DND-41 (cell line): ENCODE measurements at regions not wholly inside any gene's neighbourhood (a gene's known extent, or its start where the extent isn't known, plus 50 kb on each side); places are given as distances from the start of the nearest gene placed in this dataset.

Experiments used
- ATAC-seq: fragments of 200-7000 bp; cut with Tn5 transposase; 3 replicates; pipeline ENCODE4 v1.9.1; 2021; ENCODE audit warnings: low read depth; ENCODE audit not compliant: insufficient read depth
- DNase-seq: peaks from one replicate; pipeline ENCODE4 v3.0.0-alpha.2; 2020
- H2AFZ ChIP-seq: 2 replicates; pipeline ENCODE4 v1.6.0; 2012; ENCODE audit warnings: low read depth, low read length
- H3K27ac ChIP-seq: 2 replicates; pipeline ENCODE4 v1.5.1; 2012; ENCODE audit warnings: low read length, inconsistent platforms
- H3K27me3 ChIP-seq: fragments of 200-600 bp; sonication (generic); 2 replicates; pipeline ENCODE4 v1.6.0; 2012; ENCODE audit warnings: low read length, mild to moderate bottlenecking, inconsistent platforms; ENCODE audit not compliant: insufficient read depth, poor library complexity
- H3K36me3 ChIP-seq: 2 replicates; pipeline ENCODE4 v1.5.1; 2012; ENCODE audit warnings: low read length, inconsistent platforms; ENCODE audit not compliant: insufficient read depth
- H3K4me1 ChIP-seq: 2 replicates; pipeline ENCODE4 v1.5.1; 2012; ENCODE audit warnings: mild to moderate bottlenecking, low read length; ENCODE audit not compliant: insufficient read depth
- H3K4me2 ChIP-seq: 2 replicates; pipeline ENCODE4 v1.6.0; 2012; ENCODE audit warnings: mild to moderate bottlenecking, moderate library complexity, low read length, inconsistent platforms; ENCODE audit not compliant: insufficient read depth
- H3K4me3 ChIP-seq, 2 experiments: fragments of 200-600 bp in 1 of 2; shearing (Covaris generic) in 1 of 2; 2 replicates each; pipeline ENCODE4 v1.5.1; 2012 to 2016; ENCODE audit warnings: inconsistent platforms in 2 of 2, low read length in 2 of 2, mild to moderate bottlenecking in 2 of 2, low read depth in 1 of 2, moderate library complexity in 1 of 2
- H3K79me2 ChIP-seq: 2 replicates; pipeline ENCODE4 v1.6.0; 2012; ENCODE audit warnings: low read length, inconsistent platforms; ENCODE audit not compliant: insufficient read depth
- H3K9ac ChIP-seq: 2 replicates; pipeline ENCODE4 v1.6.0; 2012; ENCODE audit warnings: low read depth, mild to moderate bottlenecking, inconsistent platforms, low read length, moderate library complexity
- H3K9me3 ChIP-seq: 2 replicates; pipeline ENCODE4 v1.5.1; 2012; ENCODE audit warnings: low read length, moderate library complexity, mild to moderate bottlenecking, inconsistent platforms; ENCODE audit not compliant: insufficient read depth, severe bottlenecking
- H4K20me1 ChIP-seq: 2 replicates; pipeline ENCODE4 v1.6.0; 2012; ENCODE audit warnings: low read length; ENCODE audit not compliant: insufficient read depth
- CTCF ChIP-seq: IDR thresholded peaks from 2 replicates; pipeline ENCODE4 v1.5.1; 2012; ENCODE audit warnings: borderline replicate concordance, low read length, moderate library complexity, mild to moderate bottlenecking; ENCODE audit not compliant: poor library complexity, severe bottlenecking; ENCODE audit errors: extremely low read depth
- EZH2 ChIP-seq: IDR thresholded peaks from 3 replicates; pipeline ENCODE4 v1.6.1; 2012; ENCODE audit warnings: borderline replicate concordance, low read depth, mild to moderate bottlenecking, moderate library complexity, low read length, inconsistent platforms; ENCODE audit not compliant: severe bottlenecking

DNA sequence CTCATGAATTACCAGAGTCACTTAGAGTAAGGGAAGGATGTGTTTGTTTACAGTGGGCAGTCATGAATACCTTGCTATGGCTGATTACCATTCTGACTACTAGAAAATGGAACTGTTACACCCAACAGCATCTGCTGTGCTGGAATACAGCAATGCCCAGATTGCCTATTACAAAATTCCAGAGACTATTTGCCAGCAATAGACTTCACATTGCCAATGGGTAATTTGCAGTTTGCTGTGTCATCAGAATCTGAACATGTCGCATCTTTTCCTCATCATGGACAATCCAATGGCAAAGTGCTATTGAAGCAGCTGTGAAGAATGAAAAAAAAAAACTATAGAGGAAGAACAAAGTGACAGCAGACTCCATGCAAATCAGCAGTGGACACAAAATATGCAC lies 356.6 kb downstream of the CXXC4 start:
- Histone ChIP-seq H3K27ac (no peak overlapping the region), H3K9ac (no peak overlapping the region), H2AFZ (no peak overlapping the region), H3K27me3 (no peaks in the 10 kb centered on the region), H3K36me3 (no peaks in the 10 kb centered on the region), H4K20me1 (no peaks in the 10 kb centered on the region), H3K4me3 (no peak overlapping the region), H3K4me1 (no peaks in the 10 kb centered on the region), H3K4me2 (no peak overlapping the region), H3K9me3 (no peaks in the 10 kb centered on the region), H3K79me2 (no peaks in the 10 kb centered on the region)
- ATAC-seq (no peak), DNase-seq (no peak)
- no peak for TF ChIP-seq EZH2
- TF ChIP-seq CTCF, result no peak

DNA sequence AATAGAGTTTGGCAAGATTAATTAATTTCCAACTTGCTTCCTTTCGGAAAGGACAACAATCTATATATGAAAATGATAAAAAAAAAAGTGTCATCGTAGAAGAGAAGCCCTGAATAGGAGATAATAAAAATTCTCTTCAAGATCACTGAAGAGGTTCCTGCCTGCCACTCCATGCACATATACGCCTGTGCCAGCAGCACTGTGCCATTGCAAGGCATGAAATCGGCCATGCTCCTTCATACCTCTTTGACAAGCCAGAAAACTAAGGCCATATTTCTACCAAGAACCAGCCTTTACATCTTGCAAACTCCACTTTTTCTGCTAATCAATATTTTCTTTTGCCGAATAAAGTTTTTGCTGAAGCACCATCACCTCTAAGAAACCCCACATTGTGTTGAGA lies 365.5 kb downstream of the CXXC4 start:
- H3K36me3 ChIP-seq, result no peaks in the 10 kb centered on the region
- H4K20me1 ChIP-seq, result no peaks in the 10 kb centered on the region
- H3K27me3 ChIP-seq, result no peaks in the 10 kb centered on the region
- H3K4me1 ChIP-seq, result no peaks in the 10 kb centered on the region
- no peak overlapping the region for H3K27ac ChIP-seq
- no peak overlapping the region for H3K9ac ChIP-seq
- no peaks in the 10 kb centered on the region for H3K79me2 ChIP-seq
- no peak for TF ChIP-seq EZH2
- TF ChIP-seq CTCF, result no peak
- no peak overlapping the region for H2AFZ ChIP-seq
- DNase-seq (no peak), ATAC-seq (no peak)
- H3K4me3 ChIP-seq, result no peak overlapping the region
- H3K4me2 ChIP-seq, result no peak overlapping the region
- H3K9me3 ChIP-seq, result no peaks in the 10 kb centered on the region

DNA sequence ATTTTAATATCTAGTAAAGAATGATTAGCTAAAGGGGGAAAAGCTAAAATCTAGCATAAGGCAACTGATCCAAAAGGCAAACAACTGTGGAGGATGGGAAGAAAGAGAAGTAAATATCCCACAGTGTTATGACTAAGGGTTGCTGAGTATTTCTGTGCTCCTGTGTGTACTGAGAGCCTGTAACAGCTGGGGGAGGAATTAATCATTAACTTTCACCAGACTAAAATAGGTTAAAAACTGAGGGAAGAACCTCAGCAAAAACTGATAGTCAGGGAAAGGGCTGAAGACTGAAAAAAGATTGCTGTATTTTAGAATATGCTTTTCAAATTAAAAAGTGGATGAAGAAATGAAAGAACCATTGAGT lies 365.9 kb downstream of the CXXC4 start:
- TF ChIP-seq CTCF (no peak), EZH2 (no peak)
- H3K4me3 ChIP-seq, result no peak overlapping the region
- H3K27ac ChIP-seq, result no peak overlapping the region
- ATAC-seq (no peak), DNase-seq (no peak)
- H3K36me3 ChIP-seq, result no peaks in the 10 kb centered on the region
- H2AFZ ChIP-seq, result no peak overlapping the region
- H3K9ac ChIP-seq, result no peak overlapping the region
- no peak overlapping the region for H3K4me2 ChIP-seq
- H3K27me3 ChIP-seq, result no peaks in the 10 kb centered on the region
- no peaks in the 10 kb centered on the region for H3K9me3 ChIP-seq
- H3K4me1 ChIP-seq, result no peaks in the 10 kb centered on the region
- no peaks in the 10 kb centered on the region for H3K79me2 ChIP-seq
- H4K20me1 ChIP-seq, result no peaks in the 10 kb centered on the region
